Spleen (tissue), 11 donors: ENCODE measurements at regions not wholly inside any gene's neighbourhood (a gene's known extent, or its start where the extent isn't known, plus 50 kb on each side); places are given as distances from the start of the nearest gene placed in this dataset.
"Not testable (repeated sequence)": the region's sequence is repeated elsewhere in the genome, so short reads cannot be mapped to it uniquely, and the experiment has no call there.

Experiments
- DNase-seq: peaks from one replicate; pipeline ENCODE4 v3.0.0-alpha.2; 2020
- H3K27ac ChIP-seq, 8 donors: fragments of 200-600 bp; sonication (generic) in 7 of 8; 1 replicate in 4 of 8; 2 replicates in 4 of 8; pipeline versions ENCODE4 v1.5.0 to v1.8.0; 2016 to 2021; ENCODE audit warnings: inconsistent platforms in 4 of 8, mild to moderate bottlenecking in 4 of 8, moderate library complexity in 1 of 8
- H3K27me3 ChIP-seq, 7 donors: fragments of 200-600 bp; sonication (generic) in 6 of 7; replicated peaks in 1 of 7; 1 replicate in 4 of 7; 2 replicates in 3 of 7; pipeline versions ENCODE4 v1.5.0 to v1.8.0; 2016 to 2021; ENCODE audit warnings: inconsistent platforms in 3 of 7, mild to moderate bottlenecking in 1 of 7
- H3K36me3 ChIP-seq, 6 donors: fragments of 200-600 bp; sonication (generic) in 5 of 6; 1 replicate in 4 of 6; 2 replicates in 2 of 6; pipeline versions ENCODE4 v1.5.0 to v1.8.0; 2016 to 2021; ENCODE audit warnings: inconsistent platforms in 2 of 6
- H3K4me1 ChIP-seq, 6 donors: fragments of 200-600 bp; sonication (generic) in 5 of 6; 1 replicate in 3 of 6; 2 replicates in 3 of 6; pipeline versions ENCODE4 v1.5.0 to v1.8.0; 2016 to 2021; ENCODE audit warnings: inconsistent platforms in 3 of 6
- H3K4me3 ChIP-seq, 8 donors: fragments of 200-600 bp; sonication (generic) in 7 of 8; 1 replicate in 4 of 8; 2 replicates in 4 of 8; pipeline versions ENCODE4 v1.5.0 to v1.8.0; 2016 to 2021; ENCODE audit warnings: inconsistent platforms in 4 of 8, mild to moderate bottlenecking in 4 of 8, moderate library complexity in 2 of 8
- H3K9me3 ChIP-seq, 8 donors: fragments of 200-600 bp; sonication (generic) in 7 of 8; 1 replicate in 4 of 8; 2 replicates in 4 of 8; pipeline versions ENCODE4 v1.5.0 to v1.8.0; 2016 to 2021; ENCODE audit warnings: inconsistent platforms in 4 of 8
- POLR2A ChIP-seq, 3 donors: fragments of 450-650 bp; IDR thresholded peaks; one replicate each; pipeline ENCODE4 v1.5.1; 2017; ENCODE audit warnings: antibody characterized with exemption in 3 of 3, mild to moderate bottlenecking in 1 of 3
- POLR2AphosphoS5 ChIP-seq, 3 donors: sonication (generic); formaldehyde crosslinking; IDR thresholded peaks; one replicate each; pipeline ENCODE4 v1.5.1; 2017; ENCODE audit warnings: antibody characterized with exemption in 3 of 3
- WGBS, 5 donors: extraction: QIAGEN DNeasy Blood & Tissue Kit in 3 of 5; methylation state at CpG; one replicate each; pipeline versions ENCODE4 v1.1.5 to v1.1.7; 2013 to 2018; 5-methylcytosine and 5-hydroxymethylcytosine counted together
- intact Hi-C: fragments of 100-400 bp; cut with DNase I; formaldehyde crosslinking; loops from one replicate; pipeline ENCODE4 v1.15.0; 2023; ENCODE audit warnings: low total_unique reads
- TF ChIP-seq, protein P1 (sequence below), 11 experiments: fragments of 200-600 bp in 7 of 11; fragments of 450-650 bp in 4 of 11; sonication (generic) in 4 of 11; IDR thresholded peaks in 8 of 11; conservative IDR thresholded peaks in 3 of 11; 1 replicate in 7 of 11; 2 replicates in 4 of 11; pipeline versions ENCODE4 v1.4.0 to v1.8.0; 2016 to 2021; ENCODE audit warnings: antibody characterized with exemption in 11 of 11, inconsistent platforms in 4 of 11, mild to moderate bottlenecking in 1 of 11
- donor health status: healthy with polysubstance abuse.
- donor health status: DM: no; HTN: no; CAD: no; lungs with moderate emphysema.
- donor health status: DM: no; HTN: no; CAD: no.
- donor health status: Bipolar disorder and iron deficiency.
- donor health status: healthy.
- donor health status: DM: no; HTN: no; CAD: no.
- donor health status: DM: yes; HTN: yes; CAD: no.

DNA sequence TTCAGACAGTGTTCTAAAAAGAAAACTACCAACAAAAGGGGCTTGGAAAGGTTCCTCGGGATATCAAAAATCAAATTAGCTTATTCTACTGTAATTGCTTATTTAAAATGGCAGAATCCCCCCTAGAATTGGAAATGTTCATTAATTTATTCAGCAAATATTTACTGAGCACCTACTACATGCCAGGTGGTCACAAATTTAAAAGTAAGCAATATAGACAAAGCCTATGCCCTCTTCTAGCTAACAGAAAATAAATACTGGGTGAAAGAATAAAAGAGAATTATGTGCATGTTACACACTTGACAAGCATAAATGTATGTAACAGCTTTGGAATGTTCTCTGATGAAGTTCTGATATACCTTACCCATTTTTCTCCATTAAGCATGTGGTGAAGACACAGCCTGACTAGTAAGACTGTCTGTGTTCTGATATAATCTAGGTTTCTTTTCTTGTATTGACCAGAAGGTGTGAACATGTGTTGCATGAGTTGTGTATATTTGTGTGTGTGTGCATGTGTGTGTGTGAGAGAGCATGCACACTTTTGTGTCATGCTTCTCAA lies 606.7 kb upstream of the CITED2 start:
- H3K4me3 ChIP-seq, result no peak overlapping the region
- peaks cover 0 to 18% (median 10%) of the 10 kb centered on the region in 6 donors for H3K4me1 ChIP-seq
- 88 to 98% (median 94%) methylated on average over 1 of the region's 1 CpG for WGBS, 5 donors
- no peak for DNase-seq
- intact Hi-C loops, result no loop called here
- no peaks in the 10 kb centered on the region for H3K27me3 ChIP-seq
- H3K27ac ChIP-seq, result peak overlapping the region in 2 of 8 donors; percentile 50 to 54
- no peaks in the 10 kb centered on the region for H3K9me3 ChIP-seq
- H3K36me3 ChIP-seq, result no peaks in the 10 kb centered on the region
- TF ChIP-seq, protein P1, sequence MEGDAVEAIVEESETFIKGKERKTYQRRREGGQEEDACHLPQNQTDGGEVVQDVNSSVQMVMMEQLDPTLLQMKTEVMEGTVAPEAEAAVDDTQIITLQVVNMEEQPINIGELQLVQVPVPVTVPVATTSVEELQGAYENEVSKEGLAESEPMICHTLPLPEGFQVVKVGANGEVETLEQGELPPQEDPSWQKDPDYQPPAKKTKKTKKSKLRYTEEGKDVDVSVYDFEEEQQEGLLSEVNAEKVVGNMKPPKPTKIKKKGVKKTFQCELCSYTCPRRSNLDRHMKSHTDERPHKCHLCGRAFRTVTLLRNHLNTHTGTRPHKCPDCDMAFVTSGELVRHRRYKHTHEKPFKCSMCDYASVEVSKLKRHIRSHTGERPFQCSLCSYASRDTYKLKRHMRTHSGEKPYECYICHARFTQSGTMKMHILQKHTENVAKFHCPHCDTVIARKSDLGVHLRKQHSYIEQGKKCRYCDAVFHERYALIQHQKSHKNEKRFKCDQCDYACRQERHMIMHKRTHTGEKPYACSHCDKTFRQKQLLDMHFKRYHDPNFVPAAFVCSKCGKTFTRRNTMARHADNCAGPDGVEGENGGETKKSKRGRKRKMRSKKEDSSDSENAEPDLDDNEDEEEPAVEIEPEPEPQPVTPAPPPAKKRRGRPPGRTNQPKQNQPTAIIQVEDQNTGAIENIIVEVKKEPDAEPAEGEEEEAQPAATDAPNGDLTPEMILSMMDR (IDR thresholded peaks at IDR 0.05 in 8 of 11, conservative IDR thresholded peaks at IDR 0.05 in 3 of 11), result no peak
- TF ChIP-seq POLR2A (IDR thresholded peaks at IDR 0.05), result no peak
- no peak for TF ChIP-seq POLR2AphosphoS5 (IDR thresholded peaks at IDR 0.05)

DNA sequence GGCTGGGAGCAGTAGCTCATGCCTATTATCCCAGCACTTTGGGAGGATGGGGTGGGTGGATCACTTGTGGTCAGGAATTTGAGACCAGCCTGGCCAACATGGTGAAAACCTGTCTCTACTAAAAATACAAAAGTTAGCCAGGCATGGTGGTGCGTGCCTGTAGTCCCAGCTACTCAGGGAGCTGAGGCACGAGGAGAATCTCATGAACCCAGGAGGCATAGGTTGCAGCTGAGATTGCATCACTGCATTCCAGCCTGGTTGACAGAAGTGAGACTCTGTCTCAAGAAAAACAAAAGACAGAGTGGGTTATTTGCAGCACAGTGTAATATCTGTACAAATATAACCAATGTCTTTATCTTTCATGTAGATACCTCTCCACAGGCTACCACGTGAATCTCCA lies 606.2 kb upstream of the CITED2 start:
- DNase-seq, intact Hi-C loops, H3K9me3 ChIP-seq, H3K4me3 ChIP-seq, H3K27ac ChIP-seq, H3K27me3 ChIP-seq, H3K36me3 ChIP-seq: not testable (repeated sequence)
- H3K4me1 ChIP-seq, result peaks cover 0 to 21% (median 10%) of the 10 kb centered on the region in 6 donors
- 72 to 92% (median 84%) methylated on average over 3 of the region's 3 CpGs for WGBS, 5 donors

DNA sequence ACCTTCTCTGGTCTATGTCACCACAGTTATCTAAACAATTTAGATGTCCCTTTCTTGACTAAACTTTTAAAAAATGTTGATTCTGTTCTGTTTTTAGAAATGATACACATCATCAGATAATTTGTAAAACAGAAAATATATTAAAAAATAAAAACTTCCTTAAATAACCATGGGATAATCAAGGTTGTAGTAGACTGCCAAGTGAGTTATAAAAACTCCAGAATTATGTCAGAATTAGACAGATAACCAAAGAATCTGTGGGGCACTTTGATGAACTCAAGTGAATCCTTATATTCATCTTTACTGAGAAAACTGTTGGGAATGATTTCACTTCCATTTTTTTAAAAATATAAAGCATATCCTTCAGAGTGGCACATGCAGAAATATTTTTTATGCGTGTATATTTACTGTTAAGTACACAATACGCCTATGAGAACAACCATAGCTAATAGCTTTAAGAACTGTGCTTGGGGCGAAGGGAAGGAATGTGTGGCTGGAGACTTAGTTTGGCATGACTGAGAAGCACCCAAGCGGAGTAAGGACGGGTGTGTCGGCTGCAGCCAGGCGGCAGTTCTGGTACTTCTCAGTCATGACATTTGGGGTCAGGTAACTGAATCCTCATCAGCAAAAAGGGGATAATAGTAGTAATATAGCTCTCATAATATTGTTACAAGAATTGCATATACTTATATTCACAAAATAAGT lies 604.7 kb upstream of the CITED2 start:
- Histone ChIP-seq H3K4me1 (peaks cover 0 to 23% (median 10%) of the 10 kb centered on the region in 6 donors), H3K4me3 (no peak overlapping the region), H3K36me3 (no peaks in the 10 kb centered on the region), H3K9me3 (no peaks in the 10 kb centered on the region), H3K27me3 (no peaks in the 10 kb centered on the region), H3K27ac (no peak overlapping the region)
- TF ChIP-seq POLR2A (IDR thresholded peaks at IDR 0.05) (no peak), POLR2AphosphoS5 (IDR thresholded peaks at IDR 0.05) (no peak)
- TF ChIP-seq, protein P1 (IDR thresholded peaks at IDR 0.05 in 8 of 11, conservative IDR thresholded peaks at IDR 0.05 in 3 of 11), result no peak
- 90 to 97% (median 94%) methylated on average over 7 of the region's 7 CpGs for WGBS, 5 donors
- DNase-seq, result no peak
- intact Hi-C loops, result no loop called here

DNA sequence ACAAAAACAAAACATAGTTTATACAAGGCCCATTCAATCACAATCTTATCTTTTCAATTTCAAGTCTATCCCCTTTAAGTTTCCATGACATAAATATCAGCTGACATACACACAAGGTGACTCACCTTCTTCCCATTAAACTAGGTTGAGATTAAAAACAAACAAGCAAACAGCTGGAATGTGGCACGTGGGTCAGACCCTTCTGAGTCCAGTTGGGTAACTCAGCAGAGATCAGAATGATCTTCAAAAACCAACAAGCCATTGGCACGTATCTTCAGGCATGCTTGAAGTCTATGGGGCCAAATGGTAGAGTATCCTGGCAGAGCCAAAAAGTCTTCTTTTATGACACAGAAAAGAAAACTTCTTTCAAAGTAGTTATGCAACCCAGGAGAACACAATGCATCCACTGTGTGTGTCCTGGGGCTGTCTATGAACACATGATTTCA lies 603.5 kb upstream of the CITED2 start:
- Histone ChIP-seq H3K4me3 (no peak overlapping the region), H3K36me3 (no peaks in the 10 kb centered on the region), H3K27ac (no peak overlapping the region), H3K4me1 (peaks cover 0 to 20% (median 9%) of the 10 kb centered on the region in 6 donors), H3K27me3 (no peaks in the 10 kb centered on the region), H3K9me3 (no peaks in the 10 kb centered on the region)
- 66 to 81% (median 78%) methylated on average over 2 of the region's 2 CpGs for WGBS, 5 donors
- intact Hi-C loops, result no loop called here
- TF ChIP-seq POLR2A (IDR thresholded peaks at IDR 0.05), result no peak
- TF ChIP-seq POLR2AphosphoS5 (IDR thresholded peaks at IDR 0.05), result no peak
- TF ChIP-seq, protein P1 (IDR thresholded peaks at IDR 0.05 in 8 of 11, conservative IDR thresholded peaks at IDR 0.05 in 3 of 11), result no peak
- no peak for DNase-seq
